Astrocyte (in vitro differentiated cells and primary cell): ENCODE measurements at regions not wholly inside any gene's neighbourhood (a gene's known extent, or its start where the extent isn't known, plus 50 kb on each side); places are given as distances from the start of the nearest gene placed in this dataset.
"Not testable (repeated sequence)": the region's sequence is repeated elsewhere in the genome, so short reads cannot be mapped to it uniquely, and the experiment has no call there.

Experiments used
- EZH2 ChIP-seq: IDR thresholded peaks from 2 replicates; pipeline ENCODE4 v1.6.1; 2012; ENCODE audit warnings: mild to moderate bottlenecking, low read length, inconsistent platforms; ENCODE audit not compliant: insufficient read depth
- TF ChIP-seq, protein P1 (sequence below): IDR thresholded peaks from 2 replicates; pipeline ENCODE4 v1.5.1; 2011; ENCODE audit warnings: low read depth, mild to moderate bottlenecking, inconsistent platforms, low read length, moderate library complexity; ENCODE audit not compliant: insufficient read depth

DNA sequence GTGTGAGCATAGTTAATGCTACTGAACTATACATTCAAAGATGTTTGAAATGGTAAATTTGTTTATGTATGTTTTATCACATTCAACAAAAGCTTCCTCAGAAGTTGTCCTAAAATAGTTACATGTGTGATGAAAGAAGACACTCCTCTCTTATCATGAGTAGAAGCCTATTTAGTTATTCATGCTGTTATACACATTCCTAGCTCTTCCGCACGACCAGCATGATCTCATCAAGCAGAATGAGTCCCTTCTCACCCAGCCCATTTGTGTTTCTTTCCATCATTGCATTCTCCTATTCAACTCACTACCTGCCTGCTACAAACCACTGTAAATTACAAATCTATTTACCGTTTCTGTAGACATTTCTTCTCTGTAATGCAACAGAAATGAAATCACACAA is 408.0 kb downstream of the CDY2B start:
- TF ChIP-seq, protein P1, sequence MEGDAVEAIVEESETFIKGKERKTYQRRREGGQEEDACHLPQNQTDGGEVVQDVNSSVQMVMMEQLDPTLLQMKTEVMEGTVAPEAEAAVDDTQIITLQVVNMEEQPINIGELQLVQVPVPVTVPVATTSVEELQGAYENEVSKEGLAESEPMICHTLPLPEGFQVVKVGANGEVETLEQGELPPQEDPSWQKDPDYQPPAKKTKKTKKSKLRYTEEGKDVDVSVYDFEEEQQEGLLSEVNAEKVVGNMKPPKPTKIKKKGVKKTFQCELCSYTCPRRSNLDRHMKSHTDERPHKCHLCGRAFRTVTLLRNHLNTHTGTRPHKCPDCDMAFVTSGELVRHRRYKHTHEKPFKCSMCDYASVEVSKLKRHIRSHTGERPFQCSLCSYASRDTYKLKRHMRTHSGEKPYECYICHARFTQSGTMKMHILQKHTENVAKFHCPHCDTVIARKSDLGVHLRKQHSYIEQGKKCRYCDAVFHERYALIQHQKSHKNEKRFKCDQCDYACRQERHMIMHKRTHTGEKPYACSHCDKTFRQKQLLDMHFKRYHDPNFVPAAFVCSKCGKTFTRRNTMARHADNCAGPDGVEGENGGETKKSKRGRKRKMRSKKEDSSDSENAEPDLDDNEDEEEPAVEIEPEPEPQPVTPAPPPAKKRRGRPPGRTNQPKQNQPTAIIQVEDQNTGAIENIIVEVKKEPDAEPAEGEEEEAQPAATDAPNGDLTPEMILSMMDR: not testable (repeated sequence)
- TF ChIP-seq EZH2: not testable (repeated sequence)
